ENCODE measurements at regions not wholly inside any gene's neighbourhood (a gene's known extent, or its start where the extent isn't known, plus 50 kb on each side); places are given as distances from the start of the nearest gene placed in this dataset.

GRCh38 chr11:41971592-41971991 is 512.1 kb upstream of the LRRC4C start:
- Histone ChIP-seq H3K9me3 (ENCODE audit: control insufficient read depth, low read length) (peaks cover 10% of the 10 kb centered on the region), H3K4me3 (ENCODE audit: insufficient read depth in 1 of 2, low read depth in 1 of 2, low read length in 2 of 2) (no peak overlapping the region), H2AFZ (ENCODE audit: low read depth, low read length) (no peak overlapping the region), H2AK5ac (ENCODE audit: low read length, severe bottlenecking) (no peak overlapping the region), H3K79me1 (replicated peaks; ENCODE audit: low read length, poor library complexity, severe bottlenecking) (no peaks in the 10 kb centered on the region), H2BK120ac (ENCODE audit: low read depth, low read length) (no peak overlapping the region), H4K8ac (ENCODE audit: low read length) (no peak overlapping the region), H2BK5ac (ENCODE audit: low read depth, low read length, poor library complexity, severe bottlenecking) (no peak overlapping the region), H3K27me3 (ENCODE audit: control insufficient read depth in 1 of 2, insufficient read depth in 1 of 2, low read length in 2 of 2) (no peaks in the 10 kb centered on the region), H3K4me2 (ENCODE audit: low read length, poor library complexity, severe bottlenecking) (no peak overlapping the region), H2BK15ac (ENCODE audit: low read depth, poor library complexity, severe bottlenecking) (no peak overlapping the region), H3K23ac (ENCODE audit: low read length in 2 of 2) (no peak overlapping the region), H3K18ac (ENCODE audit: low read depth in 1 of 2, low read length in 2 of 2) (no peak overlapping the region), H3K4ac (ENCODE audit: low read depth in 1 of 2, low read length in 2 of 2) (no peak overlapping the region), H2BK12ac (ENCODE audit: low read length in 2 of 2) (no peak overlapping the region), H3K4me1 (ENCODE audit: control insufficient read depth, insufficient read depth, low read depth, low read length) (no peaks in the 10 kb centered on the region), H3K27ac (ENCODE audit: low read length, poor library complexity, severe bottlenecking) (no peak overlapping the region), H3K9ac (ENCODE audit: low read length) (no peak overlapping the region), H3K36me3 (ENCODE audit: control insufficient read depth in 1 of 2, insufficient read depth in 2 of 2, low read depth in 1 of 2, low read length in 2 of 2) (no peaks in the 10 kb centered on the region), H4K91ac (ENCODE audit: low read length) (no peak overlapping the region), H3K14ac (ENCODE audit: low read length in 2 of 2) (no peak overlapping the region)
- DNase-seq, result no peak
- 58% methylated on average over 3 of the region's 5 CpGs for WGBS

GRCh38 chr11:41978945-41979344 is 519.5 kb upstream of the LRRC4C start:
- H3K36me3 ChIP-seq (ENCODE audit: control insufficient read depth in 1 of 2, insufficient read depth in 2 of 2, low read depth in 1 of 2, low read length in 2 of 2), result no peaks in the 10 kb centered on the region
- no peak overlapping the region for H3K4ac ChIP-seq (ENCODE audit: low read depth in 1 of 2, low read length in 2 of 2)
- no peak overlapping the region for H2BK12ac ChIP-seq (ENCODE audit: low read length in 2 of 2)
- H2AK5ac ChIP-seq (ENCODE audit: low read length, severe bottlenecking), result no peak overlapping the region
- H3K4me1 ChIP-seq (ENCODE audit: control insufficient read depth, insufficient read depth, low read depth, low read length), result no peaks in the 10 kb centered on the region
- no peak overlapping the region for H4K8ac ChIP-seq (ENCODE audit: low read length)
- H2BK15ac ChIP-seq (ENCODE audit: low read depth, poor library complexity, severe bottlenecking), result no peak overlapping the region
- H3K14ac ChIP-seq (ENCODE audit: low read length in 2 of 2), result no peak overlapping the region
- H3K18ac ChIP-seq (ENCODE audit: low read depth in 1 of 2, low read length in 2 of 2), result no peak overlapping the region
- no peak overlapping the region for H3K23ac ChIP-seq (ENCODE audit: low read length in 2 of 2)
- DNase-seq, result no peak
- H3K4me3 ChIP-seq (ENCODE audit: insufficient read depth in 1 of 2, low read depth in 1 of 2, low read length in 2 of 2), result no peak overlapping the region
- 73% methylated on average over 2 of the region's 2 CpGs for WGBS
- no peak overlapping the region for H2BK5ac ChIP-seq (ENCODE audit: low read depth, low read length, poor library complexity, severe bottlenecking)
- H3K27ac ChIP-seq (ENCODE audit: low read length, poor library complexity, severe bottlenecking), result no peak overlapping the region
- H3K79me1 ChIP-seq (replicated peaks; ENCODE audit: low read length, poor library complexity, severe bottlenecking), result no peaks in the 10 kb centered on the region
- no peak overlapping the region for H4K91ac ChIP-seq (ENCODE audit: low read length)
- H3K9ac ChIP-seq (ENCODE audit: low read length), result no peak overlapping the region
- peaks cover 3% of the 10 kb centered on the region for H3K9me3 ChIP-seq (ENCODE audit: control insufficient read depth, low read length)
- H2AFZ ChIP-seq (ENCODE audit: low read depth, low read length), result no peak overlapping the region
- no peak overlapping the region for H2BK120ac ChIP-seq (ENCODE audit: low read depth, low read length)
- H3K4me2 ChIP-seq (ENCODE audit: low read length, poor library complexity, severe bottlenecking), result no peak overlapping the region
- H3K27me3 ChIP-seq (ENCODE audit: control insufficient read depth in 1 of 2, insufficient read depth in 1 of 2, low read length in 2 of 2), result no peaks in the 10 kb centered on the region

GRCh38 chr11:41980741-41981140 is 521.3 kb upstream of the LRRC4C start:
- Histone ChIP-seq H3K4me1 (ENCODE audit: control insufficient read depth, insufficient read depth, low read depth, low read length) (peaks cover 2% of the 10 kb centered on the region), H4K8ac (ENCODE audit: low read length) (no peak overlapping the region), H3K4me2 (ENCODE audit: low read length, poor library complexity, severe bottlenecking) (no peak overlapping the region), H3K9ac (ENCODE audit: low read length) (no peak overlapping the region), H2AK5ac (ENCODE audit: low read length, severe bottlenecking) (no peak overlapping the region), H2BK5ac (ENCODE audit: low read depth, low read length, poor library complexity, severe bottlenecking) (no peak overlapping the region), H3K79me1 (replicated peaks; ENCODE audit: low read length, poor library complexity, severe bottlenecking) (no peaks in the 10 kb centered on the region), H4K91ac (ENCODE audit: low read length) (no peak overlapping the region), H3K27me3 (ENCODE audit: control insufficient read depth in 1 of 2, insufficient read depth in 1 of 2, low read length in 2 of 2) (no peaks in the 10 kb centered on the region), H3K23ac (ENCODE audit: low read length in 2 of 2) (no peak overlapping the region), H3K36me3 (ENCODE audit: control insufficient read depth in 1 of 2, insufficient read depth in 2 of 2, low read depth in 1 of 2, low read length in 2 of 2) (no peaks in the 10 kb centered on the region), H3K18ac (ENCODE audit: low read depth in 1 of 2, low read length in 2 of 2) (no peak overlapping the region), H3K4ac (ENCODE audit: low read depth in 1 of 2, low read length in 2 of 2) (no peak overlapping the region), H3K4me3 (ENCODE audit: insufficient read depth in 1 of 2, low read depth in 1 of 2, low read length in 2 of 2) (no peak overlapping the region), H2BK15ac (ENCODE audit: low read depth, poor library complexity, severe bottlenecking) (no peak overlapping the region), H3K9me3 (ENCODE audit: control insufficient read depth, low read length) (peaks cover 3% of the 10 kb centered on the region), H3K27ac (ENCODE audit: low read length, poor library complexity, severe bottlenecking) (no peak overlapping the region), H2AFZ (ENCODE audit: low read depth, low read length) (no peak overlapping the region), H2BK12ac (ENCODE audit: low read length in 2 of 2) (no peak overlapping the region), H2BK120ac (ENCODE audit: low read depth, low read length) (no peak overlapping the region), H3K14ac (ENCODE audit: low read length in 2 of 2) (no peak overlapping the region)
- no CpG with 5 or more reads among the region's 2 CpGs for WGBS
- no peak for DNase-seq

- Histone ChIP-seq H4K8ac (ENCODE audit: low read length) (no peak overlapping the region), H3K14ac (ENCODE audit: low read length in 2 of 2) (no peak overlapping the region)
- WGBS, result 71% methylated on average over 2 of the region's 3 CpGs
These were observed 522.8 kb upstream of the LRRC4C start for GRCh38 chr11:41982276-41982675.

More at GRCh38 chr11:41982276-41982675, 522.8 kb upstream of the LRRC4C start:
- Histone ChIP-seq H3K4me1 (ENCODE audit: control insufficient read depth, insufficient read depth, low read depth, low read length) (peaks cover 3% of the 10 kb centered on the region), H3K27ac (ENCODE audit: low read length, poor library complexity, severe bottlenecking) (no peak overlapping the region), H3K79me1 (replicated peaks; ENCODE audit: low read length, poor library complexity, severe bottlenecking) (no peaks in the 10 kb centered on the region), H4K91ac (ENCODE audit: low read length) (no peak overlapping the region), H3K9me3 (ENCODE audit: control insufficient read depth, low read length) (peaks cover 3% of the 10 kb centered on the region), H3K9ac (ENCODE audit: low read length) (no peak overlapping the region), H3K23ac (ENCODE audit: low read length in 2 of 2) (no peak overlapping the region), H2BK15ac (ENCODE audit: low read depth, poor library complexity, severe bottlenecking) (no peak overlapping the region), H2AK5ac (ENCODE audit: low read length, severe bottlenecking) (no peak overlapping the region), H3K36me3 (ENCODE audit: control insufficient read depth in 1 of 2, insufficient read depth in 2 of 2, low read depth in 1 of 2, low read length in 2 of 2) (no peaks in the 10 kb centered on the region), H3K4me2 (ENCODE audit: low read length, poor library complexity, severe bottlenecking) (no peak overlapping the region), H3K4me3 (ENCODE audit: insufficient read depth in 1 of 2, low read depth in 1 of 2, low read length in 2 of 2) (no peak overlapping the region), H3K4ac (ENCODE audit: low read depth in 1 of 2, low read length in 2 of 2) (no peak overlapping the region), H2AFZ (ENCODE audit: low read depth, low read length) (no peak overlapping the region), H3K27me3 (ENCODE audit: control insufficient read depth in 1 of 2, insufficient read depth in 1 of 2, low read length in 2 of 2) (no peaks in the 10 kb centered on the region), H2BK12ac (ENCODE audit: low read length in 2 of 2) (no peak overlapping the region), H3K18ac (ENCODE audit: low read depth in 1 of 2, low read length in 2 of 2) (no peak overlapping the region), H2BK120ac (ENCODE audit: low read depth, low read length) (no peak overlapping the region), H2BK5ac (ENCODE audit: low read depth, low read length, poor library complexity, severe bottlenecking) (no peak overlapping the region)
- no peak for DNase-seq

Measured in mesenchymal stem cell (in vitro differentiated cells and primary cell).